Body of pancreas (tissue), 4 donors: ENCODE measurements at regions not wholly inside any gene's neighbourhood (a gene's known extent, or its start where the extent isn't known, plus 50 kb on each side); places are given as distances from the start of the nearest gene placed in this dataset.

Experiments
- CTCF ChIP-seq, 7 experiments: fragments of 450-650 bp in 4 of 7; fragments of 200-600 bp in 3 of 7; sonication (generic) in 3 of 7; IDR thresholded peaks; one replicate each; pipeline ENCODE4 v1.5.1; 2016 to 2019; ENCODE audit warnings: antibody characterized with exemption in 7 of 7
- POLR2A ChIP-seq, 3 donors: fragments of 450-650 bp; IDR thresholded peaks; one replicate each; pipeline ENCODE4 v1.6.1; 2016; ENCODE audit warnings: antibody characterized with exemption in 3 of 3, mild to moderate bottlenecking in 2 of 3

GRCh38 chr2:64865073-64865830 is 123.9 kb upstream of the SLC1A4 start:
- peak in 2 of 3 donors; percentile 10 to 31 for TF ChIP-seq POLR2A (IDR thresholded peaks at IDR 0.05)
- TF ChIP-seq CTCF (IDR thresholded peaks at IDR 0.05) = peak in 5 of 7 experiments; percentile 34 to 97 (median 93)
